H9 (cell line): ENCODE measurements at regions not wholly inside any gene's neighbourhood (a gene's known extent, or its start where the extent isn't known, plus 50 kb on each side); places are given as distances from the start of the nearest gene placed in this dataset.
"Not testable (repeated sequence)": the region's sequence is repeated elsewhere in the genome, so short reads cannot be mapped to it uniquely, and the experiment has no call there.

Experiments
- DNase-seq: peaks from one replicate; pipeline ENCODE4 v3.0.0-alpha.2; 2017
- H2AFZ ChIP-seq: one replicate; pipeline ENCODE4 v1.6.1; 2013; ENCODE audit warnings: mild to moderate bottlenecking, low read length, control low read depth, moderate library complexity
- H2AK5ac ChIP-seq: 2 replicates; pipeline ENCODE4 v1.6.1; 2013; ENCODE audit warnings: low read length, control low read depth, mixed read lengths; ENCODE audit not compliant: insufficient read length
- H2BK120ac ChIP-seq: one replicate; pipeline ENCODE4 v1.6.1; 2013; ENCODE audit warnings: low read depth, mild to moderate bottlenecking, low read length, control low read depth, inconsistent platforms; ENCODE audit not compliant: poor library complexity, severe bottlenecking
- H2BK12ac ChIP-seq: 2 replicates; pipeline ENCODE4 v1.6.1; 2013; ENCODE audit warnings: low read length, control low read depth, mixed read lengths, low read depth; ENCODE audit not compliant: insufficient read length
- H2BK15ac ChIP-seq: 2 replicates; pipeline ENCODE4 v1.6.1; 2013; ENCODE audit warnings: low read depth, low read length, control low read depth
- H2BK20ac ChIP-seq: one replicate; pipeline ENCODE4 v1.6.1; 2013; ENCODE audit warnings: low read depth, mild to moderate bottlenecking, low read length, control low read depth, inconsistent platforms; ENCODE audit not compliant: poor library complexity, severe bottlenecking
- H2BK5ac ChIP-seq: 2 replicates; pipeline ENCODE4 v1.6.1; 2013; ENCODE audit warnings: low read length, control low read depth, mixed read lengths; ENCODE audit not compliant: insufficient read length
- H3K14ac ChIP-seq: 2 replicates; pipeline ENCODE4 v1.6.1; 2013; ENCODE audit warnings: low read length, control low read depth; ENCODE audit not compliant: insufficient read depth
- H3K18ac ChIP-seq: 2 replicates; pipeline ENCODE4 v1.6.1; 2013; ENCODE audit warnings: low read depth, mild to moderate bottlenecking, mixed read lengths, low read length, control low read depth; ENCODE audit not compliant: insufficient read length
- H3K23ac ChIP-seq: 2 replicates; pipeline ENCODE4 v1.6.1; 2013; ENCODE audit warnings: low read length, control low read depth, mixed read lengths, low read depth; ENCODE audit not compliant: insufficient read length
- H3K23me2 ChIP-seq: 2 replicates; pipeline ENCODE4 v1.6.1; 2013; ENCODE audit warnings: low read depth, mild to moderate bottlenecking, mixed read lengths, low read length, control low read depth; ENCODE audit not compliant: insufficient read length, poor library complexity, severe bottlenecking
- H3K27ac ChIP-seq: 2 replicates; pipeline ENCODE4 v1.5.1; 2013; ENCODE audit warnings: low read length, control low read depth, mixed read lengths, low read depth; ENCODE audit not compliant: insufficient read length
- H3K27me3 ChIP-seq: 2 replicates; pipeline ENCODE4 v1.6.1; 2013; ENCODE audit warnings: low read length, control low read depth, inconsistent platforms; ENCODE audit not compliant: insufficient read depth
- H3K4ac ChIP-seq: 2 replicates; pipeline ENCODE4 v1.6.1; 2013; ENCODE audit warnings: low read depth, mild to moderate bottlenecking, control low read depth, inconsistent platforms, low read length, moderate library complexity
- H3K4me1 ChIP-seq: 2 replicates; pipeline ENCODE4 v1.6.1; 2013; ENCODE audit warnings: low read length, control low read depth, inconsistent platforms; ENCODE audit not compliant: insufficient read depth
- H3K4me2 ChIP-seq: 2 replicates; pipeline ENCODE4 v1.6.1; 2013; ENCODE audit warnings: low read length, control low read depth, mixed read lengths; ENCODE audit not compliant: insufficient read length, insufficient read depth
- H3K56ac ChIP-seq: 2 replicates; pipeline ENCODE4 v1.6.1; 2013; ENCODE audit warnings: low read depth, mild to moderate bottlenecking, mixed read lengths, low read length, control low read depth; ENCODE audit not compliant: insufficient read length
- H3K79me1 ChIP-seq: 2 replicates; pipeline ENCODE4 v1.6.1; 2013; ENCODE audit warnings: low read depth, mild to moderate bottlenecking, moderate library complexity, low read length, control low read depth, inconsistent platforms; ENCODE audit not compliant: insufficient read depth, poor library complexity, severe bottlenecking
- H3K79me2 ChIP-seq: 2 replicates; pipeline ENCODE4 v1.6.1; 2013; ENCODE audit warnings: low read length, control low read depth, inconsistent platforms; ENCODE audit not compliant: insufficient read depth
- H3K9ac ChIP-seq: 2 replicates; pipeline ENCODE4 v1.6.1; 2013; ENCODE audit warnings: low read length, control low read depth, mixed read lengths; ENCODE audit not compliant: insufficient read length; ENCODE audit errors: extremely low read depth
- H3K9me3 ChIP-seq: one replicate; pipeline ENCODE4 v1.6.1; 2013; ENCODE audit warnings: low read depth, low read length, inconsistent platforms; ENCODE audit not compliant: control insufficient read depth
- H3T11ph ChIP-seq: one replicate; pipeline ENCODE4 v1.6.1; 2013; ENCODE audit warnings: mild to moderate bottlenecking, low read length, control low read depth, inconsistent platforms
- H4K20me1 ChIP-seq: one replicate; pipeline ENCODE4 v1.6.1; 2013; ENCODE audit not compliant: control insufficient read depth, insufficient read length, insufficient read depth
- H4K5ac ChIP-seq: 2 replicates; pipeline ENCODE4 v1.6.1; 2013; ENCODE audit warnings: low read depth, mild to moderate bottlenecking, mixed read lengths, low read length, control low read depth; ENCODE audit not compliant: insufficient read length
- H4K8ac ChIP-seq: replicated peaks from 2 replicates; pipeline ENCODE4 v1.6.1; 2013; ENCODE audit warnings: low read length, control low read depth, mixed read lengths, low read depth; ENCODE audit not compliant: insufficient read length
- H4K91ac ChIP-seq: 2 replicates; pipeline ENCODE4 v1.6.1; 2013; ENCODE audit warnings: low read depth, mild to moderate bottlenecking, moderate library complexity, mixed read lengths, low read length, control low read depth; ENCODE audit not compliant: insufficient read length
- H3K27ac Mint-ChIP-seq, 3 experiments: 2 replicates in 2 of 3; 3 replicates in 1 of 3; pipeline ENCODE4 v1.8.0; 2020 to 2021; ENCODE audit warnings: mixed read lengths in 3 of 3, mild to moderate bottlenecking in 1 of 3, moderate library complexity in 1 of 3
- H3K27me3 Mint-ChIP-seq: 2 replicates; pipeline ENCODE4 v1.8.0; 2021; ENCODE audit warnings: low read depth, mild to moderate bottlenecking, moderate library complexity, mixed read lengths
- H3K36me3 Mint-ChIP-seq, 3 experiments: 2 replicates in 2 of 3; 3 replicates in 1 of 3; pipeline ENCODE4 v1.8.0; 2020 to 2021; ENCODE audit warnings: low read depth in 3 of 3, mixed read lengths in 3 of 3; ENCODE audit not compliant: insufficient read depth in 1 of 3
- H3K4me1 Mint-ChIP-seq, 2 experiments: 2 replicates each; pipeline ENCODE4 v1.8.0; 2020; ENCODE audit warnings: mixed read lengths in 2 of 2
- H3K4me3 Mint-ChIP-seq, 2 experiments: 2 replicates in 1 of 2; 3 replicates in 1 of 2; pipeline ENCODE4 v1.8.0; 2020 to 2021; ENCODE audit warnings: mild to moderate bottlenecking in 2 of 2, mixed read lengths in 2 of 2, moderate library complexity in 1 of 2
- H3K9me3 Mint-ChIP-seq, 2 experiments: 2 replicates in 1 of 2; 3 replicates in 1 of 2; pipeline ENCODE4 v1.8.0; 2020; ENCODE audit warnings: mild to moderate bottlenecking in 2 of 2, mixed read lengths in 2 of 2, moderate library complexity in 1 of 2
- CTCF ChIP-seq: fragments of 200-600 bp; sonication (generic); conservative IDR thresholded peaks from 3 replicates; pipeline ENCODE4 v1.8.0; 2021; ENCODE audit warnings: antibody characterized with exemption, mild to moderate bottlenecking
- WGBS: extraction: QIAGEN DNeasy Blood & Tissue Kit; methylation state at CpG from one replicate; pipeline ENCODE4 v1.1.7; 2013; ENCODE audit warnings: missing lambda C conversion rate, low lambda C conversion rate, mixed read lengths; ENCODE audit not compliant: insufficient read length; ENCODE audit errors: extremely low coverage; 5-methylcytosine and 5-hydroxymethylcytosine counted together

GRCh38 chr2:105478670-105479069 lies 79.8 kb upstream of the FHL2 start:
- H2BK12ac ChIP-seq, result no peak overlapping the region
- H3T11ph ChIP-seq, result no peak overlapping the region
- no peak overlapping the region for H2BK120ac ChIP-seq
- WGBS, result no CpG with 5 or more reads among the region's 2 CpGs
- no peaks in the 10 kb centered on the region for H3K79me2 ChIP-seq
- no peak overlapping the region for H2AFZ ChIP-seq
- H2AK5ac ChIP-seq, result no peak overlapping the region
- no peak overlapping the region for H4K5ac ChIP-seq
- H3K9me3 ChIP-seq, result no peaks in the 10 kb centered on the region
- H3K27ac ChIP-seq, result no peak overlapping the region
- no peak overlapping the region for H4K91ac ChIP-seq
- H3K27me3 ChIP-seq, result no peaks in the 10 kb centered on the region
- no peaks in the 10 kb centered on the region for H3K79me1 ChIP-seq
- H3K9ac ChIP-seq, result no peak overlapping the region
- no peak overlapping the region for H2BK20ac ChIP-seq
- TF ChIP-seq CTCF, result no peak
- no peaks in the 10 kb centered on the region for H3K4me1 ChIP-seq
- H3K27me3 Mint-ChIP-seq, result no peaks in the 10 kb centered on the region; the same call in 1 of the 2 replicates
- no peak overlapping the region for H3K56ac ChIP-seq
- no peak overlapping the region for H3K4me2 ChIP-seq
- no peaks in the 10 kb centered on the region for H3K23me2 ChIP-seq
- no peak overlapping the region; a peak in 1 of 7 replicates for H3K27ac Mint-ChIP-seq
- H3K4me3 Mint-ChIP-seq, result no peak overlapping the region
- no peak overlapping the region for H2BK15ac ChIP-seq
- H3K23ac ChIP-seq, result no peak overlapping the region
- no peaks in the 10 kb centered on the region for H4K20me1 ChIP-seq
- no peak overlapping the region for H3K14ac ChIP-seq
- no peaks in the 10 kb centered on the region for H3K9me3 Mint-ChIP-seq
- no peaks in the 10 kb centered on the region for H3K36me3 Mint-ChIP-seq
- H3K4ac ChIP-seq, result no peak overlapping the region
- H2BK5ac ChIP-seq, result no peak overlapping the region
- H3K4me1 Mint-ChIP-seq, result peaks cover 3 to 4% of the 10 kb centered on the region in 2 experiments; a peak in 2 of 4 replicates
- no peak for DNase-seq
- no peak overlapping the region for H4K8ac ChIP-seq
- no peak overlapping the region for H3K18ac ChIP-seq

- H3K56ac ChIP-seq, H2BK12ac ChIP-seq, H4K8ac ChIP-seq, H2BK120ac ChIP-seq, H3K9me3 ChIP-seq, H3K4me1 Mint-ChIP-seq, H3K4me3 Mint-ChIP-seq, H4K91ac ChIP-seq, H3K27ac Mint-ChIP-seq, H2AFZ ChIP-seq, H4K5ac ChIP-seq, H2BK5ac ChIP-seq, H3K9ac ChIP-seq, H3K4me1 ChIP-seq, H3K27ac ChIP-seq, H3K4ac ChIP-seq, H3K23ac ChIP-seq, H2BK15ac ChIP-seq, H3K23me2 ChIP-seq, H3T11ph ChIP-seq, H2BK20ac ChIP-seq, H2AK5ac ChIP-seq, H3K4me2 ChIP-seq, H3K27me3 Mint-ChIP-seq, H3K79me2 ChIP-seq, H3K14ac ChIP-seq, H3K18ac ChIP-seq, H3K27me3 ChIP-seq, H3K36me3 Mint-ChIP-seq, H4K20me1 ChIP-seq, H3K9me3 Mint-ChIP-seq, H3K79me1 ChIP-seq, DNase-seq: not testable (repeated sequence)
- no CpG with 5 or more reads among the region's 10 CpGs for WGBS
Measured at GRCh38 chr2:105477050-105477620, 78.3 kb upstream of the FHL2 start.
